ENCODE measurements at regions not wholly inside any gene's neighbourhood (a gene's known extent, or its start where the extent isn't known, plus 50 kb on each side); places are given as distances from the start of the nearest gene placed in this dataset.

DNA sequence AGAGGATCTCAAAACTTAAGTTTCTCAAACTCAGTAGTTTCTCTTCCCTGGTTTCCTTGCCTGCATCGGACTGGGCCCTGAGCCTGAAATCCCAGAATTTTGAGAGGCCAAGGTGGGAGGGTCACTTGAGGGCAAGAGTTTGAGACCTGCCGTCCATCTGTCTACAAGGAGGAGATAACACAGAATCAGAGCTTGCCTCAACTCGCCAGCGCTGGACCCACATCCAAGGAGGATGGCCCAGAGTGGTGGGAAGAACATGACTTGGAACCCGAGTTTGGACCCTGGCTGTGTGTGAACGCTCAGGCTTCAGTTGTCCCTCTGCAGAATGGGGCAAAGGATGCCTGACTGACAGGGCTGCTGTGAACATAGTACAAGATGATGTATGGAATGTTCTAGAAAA lies 80.1 kb downstream of the MCFD2 start:
- no TSS peak for BruUV-seq (replicated peaks)
- Histone ChIP-seq H3K9ac (ENCODE audit: low read length) (no peak overlapping the region), H3K9me2 (ENCODE audit: insufficient read depth) (no peaks in the 10 kb centered on the region), H3K4me3 (replicated peaks in 1 of 2; ENCODE audit: low read depth in 1 of 2, low read length in 2 of 2) (no peak overlapping the region), H2AFZ (ENCODE audit: low read depth, low read length, poor library complexity, severe bottlenecking) (no peak overlapping the region), H3K4me1 (ENCODE audit: control insufficient read depth in 1 of 2, insufficient read depth in 2 of 2, low read length in 2 of 2) (peaks cover 0 to 10% of the 10 kb centered on the region in 2 experiments; a peak in 2 of 4 replicates), H3K4me2 (ENCODE audit: low read length) (no peak overlapping the region), H3K9me3 (ENCODE audit: control insufficient read depth in 1 of 2, insufficient read depth in 1 of 2, low read depth in 1 of 2, low read length in 2 of 2) (no peaks in the 10 kb centered on the region), H3K36me3 (ENCODE audit: control insufficient read depth in 1 of 2, insufficient read depth in 2 of 2, low read length in 2 of 2) (no peaks in the 10 kb centered on the region), H3K27ac (ENCODE audit: low read depth, low read length) (no peak overlapping the region), H3K27me3 (ENCODE audit: insufficient read depth, low read length) (no peaks in the 10 kb centered on the region), H3K79me2 (ENCODE audit: insufficient read depth, low read length) (no peaks in the 10 kb centered on the region), H4K20me1 (ENCODE audit: insufficient read depth) (no peaks in the 10 kb centered on the region)
- TF ChIP-seq, protein P1, sequence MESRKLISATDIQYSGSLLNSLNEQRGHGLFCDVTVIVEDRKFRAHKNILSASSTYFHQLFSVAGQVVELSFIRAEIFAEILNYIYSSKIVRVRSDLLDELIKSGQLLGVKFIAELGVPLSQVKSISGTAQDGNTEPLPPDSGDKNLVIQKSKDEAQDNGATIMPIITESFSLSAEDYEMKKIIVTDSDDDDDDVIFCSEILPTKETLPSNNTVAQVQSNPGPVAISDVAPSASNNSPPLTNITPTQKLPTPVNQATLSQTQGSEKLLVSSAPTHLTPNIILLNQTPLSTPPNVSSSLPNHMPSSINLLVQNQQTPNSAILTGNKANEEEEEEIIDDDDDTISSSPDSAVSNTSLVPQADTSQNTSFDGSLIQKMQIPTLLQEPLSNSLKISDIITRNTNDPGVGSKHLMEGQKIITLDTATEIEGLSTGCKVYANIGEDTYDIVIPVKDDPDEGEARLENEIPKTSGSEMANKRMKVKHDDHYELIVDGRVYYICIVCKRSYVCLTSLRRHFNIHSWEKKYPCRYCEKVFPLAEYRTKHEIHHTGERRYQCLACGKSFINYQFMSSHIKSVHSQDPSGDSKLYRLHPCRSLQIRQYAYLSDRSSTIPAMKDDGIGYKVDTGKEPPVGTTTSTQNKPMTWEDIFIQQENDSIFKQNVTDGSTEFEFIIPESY (IDR thresholded peaks at IDR 0.05; ENCODE audit: extremely low read depth, insufficient replicate concordance, low read length): no peak
- no peak for TF ChIP-seq CBX3 (IDR thresholded peaks at IDR 0.05; ENCODE audit: low read depth)
- TF ChIP-seq YY1 (IDR thresholded peaks at IDR 0.05; ENCODE audit: extremely low read depth, insufficient replicate concordance, low read depth, low read length): no peak
- TF ChIP-seq JUND (IDR thresholded peaks at IDR 0.05): no peak
- TF ChIP-seq SP1 (IDR thresholded peaks at IDR 0.05; ENCODE audit: low read depth): no peak
- TF ChIP-seq, protein P2, sequence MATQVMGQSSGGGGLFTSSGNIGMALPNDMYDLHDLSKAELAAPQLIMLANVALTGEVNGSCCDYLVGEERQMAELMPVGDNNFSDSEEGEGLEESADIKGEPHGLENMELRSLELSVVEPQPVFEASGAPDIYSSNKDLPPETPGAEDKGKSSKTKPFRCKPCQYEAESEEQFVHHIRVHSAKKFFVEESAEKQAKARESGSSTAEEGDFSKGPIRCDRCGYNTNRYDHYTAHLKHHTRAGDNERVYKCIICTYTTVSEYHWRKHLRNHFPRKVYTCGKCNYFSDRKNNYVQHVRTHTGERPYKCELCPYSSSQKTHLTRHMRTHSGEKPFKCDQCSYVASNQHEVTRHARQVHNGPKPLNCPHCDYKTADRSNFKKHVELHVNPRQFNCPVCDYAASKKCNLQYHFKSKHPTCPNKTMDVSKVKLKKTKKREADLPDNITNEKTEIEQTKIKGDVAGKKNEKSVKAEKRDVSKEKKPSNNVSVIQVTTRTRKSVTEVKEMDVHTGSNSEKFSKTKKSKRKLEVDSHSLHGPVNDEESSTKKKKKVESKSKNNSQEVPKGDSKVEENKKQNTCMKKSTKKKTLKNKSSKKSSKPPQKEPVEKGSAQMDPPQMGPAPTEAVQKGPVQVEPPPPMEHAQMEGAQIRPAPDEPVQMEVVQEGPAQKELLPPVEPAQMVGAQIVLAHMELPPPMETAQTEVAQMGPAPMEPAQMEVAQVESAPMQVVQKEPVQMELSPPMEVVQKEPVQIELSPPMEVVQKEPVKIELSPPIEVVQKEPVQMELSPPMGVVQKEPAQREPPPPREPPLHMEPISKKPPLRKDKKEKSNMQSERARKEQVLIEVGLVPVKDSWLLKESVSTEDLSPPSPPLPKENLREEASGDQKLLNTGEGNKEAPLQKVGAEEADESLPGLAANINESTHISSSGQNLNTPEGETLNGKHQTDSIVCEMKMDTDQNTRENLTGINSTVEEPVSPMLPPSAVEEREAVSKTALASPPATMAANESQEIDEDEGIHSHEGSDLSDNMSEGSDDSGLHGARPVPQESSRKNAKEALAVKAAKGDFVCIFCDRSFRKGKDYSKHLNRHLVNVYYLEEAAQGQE (IDR thresholded peaks at IDR 0.05; ENCODE audit: low read depth): no peak
- TF ChIP-seq POLR2A (IDR thresholded peaks at IDR 0.05; ENCODE audit: borderline replicate concordance, extremely low read depth, insufficient read depth, insufficient read length): no peak
- TF ChIP-seq, protein P3, sequence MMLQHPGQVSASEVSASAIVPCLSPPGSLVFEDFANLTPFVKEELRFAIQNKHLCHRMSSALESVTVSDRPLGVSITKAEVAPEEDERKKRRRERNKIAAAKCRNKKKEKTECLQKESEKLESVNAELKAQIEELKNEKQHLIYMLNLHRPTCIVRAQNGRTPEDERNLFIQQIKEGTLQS (IDR thresholded peaks at IDR 0.05): no peak
- no peak for TF ChIP-seq CEBPB (IDR thresholded peaks at IDR 0.05; ENCODE audit: low read depth)
- TF ChIP-seq TCF7L2 (IDR thresholded peaks at IDR 0.05; ENCODE audit: borderline replicate concordance, extremely low read depth, insufficient read depth, insufficient read length): no peak
- TF ChIP-seq SRF (IDR thresholded peaks at IDR 0.05; ENCODE audit: low read depth): no peak
- no peak for TF ChIP-seq ZNF274 (IDR thresholded peaks at IDR 0.05; ENCODE audit: low read depth, low read length)
- TF ChIP-seq EZH2phosphoT487 (IDR thresholded peaks at IDR 0.05; ENCODE audit: borderline replicate concordance): no peak
- no peak for TF ChIP-seq SIN3A (IDR thresholded peaks at IDR 0.05; ENCODE audit: low read depth)
- TF ChIP-seq RAD21 (IDR thresholded peaks at IDR 0.05; ENCODE audit: low read depth): no peak
- no peak for TF ChIP-seq EGR1 (IDR thresholded peaks at IDR 0.05; ENCODE audit: low read depth)
- TF ChIP-seq POLR2AphosphoS5 (IDR thresholded peaks at IDR 0.05; ENCODE audit: low read depth, low read length): no peak
- TF ChIP-seq ZFX (IDR thresholded peaks at IDR 0.05): no peak
- TF ChIP-seq ELF1 (IDR thresholded peaks at IDR 0.05; ENCODE audit: borderline replicate concordance, low read depth): no peak
- POLR2A ChIA-PET: no interaction called here
- ATAC-seq (no peak), DNase-seq (ENCODE audit: low read depth, low spot score) (no peak)
- CTCF ChIA-PET: no interaction called here
- intact Hi-C loops (cut with micrococcal nuclease): no loop called here
- RAD21 ChIA-PET (ENCODE audit: low non-redundant PET in 1 of 2, low total read pairs in 2 of 2, uncharacterized antibody in 2 of 2, unreplicated experiment in 2 of 2): no interaction called here
